Testis (tissue), 2 donors: ENCODE measurements at regions not wholly inside any gene's neighbourhood (a gene's known extent, or its start where the extent isn't known, plus 50 kb on each side); places are given as distances from the start of the nearest gene placed in this dataset.

Source experiments
- POLR2A ChIP-seq: fragments of 450-650 bp; IDR thresholded peaks from one replicate; pipeline ENCODE4 v1.6.1; 2017; ENCODE audit warnings: antibody characterized with exemption, mild to moderate bottlenecking, moderate library complexity
- TF ChIP-seq, protein P1 (sequence below), 3 experiments: fragments of 450-650 bp in 2 of 3; fragments of 200-600 bp in 1 of 3; sonication (generic) in 1 of 3; IDR thresholded peaks; one replicate each; pipeline ENCODE4 v1.5.1; 2016 to 2019; ENCODE audit warnings: antibody characterized with exemption in 3 of 3, mild to moderate bottlenecking in 2 of 3, moderate library complexity in 1 of 3

- TF ChIP-seq, protein P1, sequence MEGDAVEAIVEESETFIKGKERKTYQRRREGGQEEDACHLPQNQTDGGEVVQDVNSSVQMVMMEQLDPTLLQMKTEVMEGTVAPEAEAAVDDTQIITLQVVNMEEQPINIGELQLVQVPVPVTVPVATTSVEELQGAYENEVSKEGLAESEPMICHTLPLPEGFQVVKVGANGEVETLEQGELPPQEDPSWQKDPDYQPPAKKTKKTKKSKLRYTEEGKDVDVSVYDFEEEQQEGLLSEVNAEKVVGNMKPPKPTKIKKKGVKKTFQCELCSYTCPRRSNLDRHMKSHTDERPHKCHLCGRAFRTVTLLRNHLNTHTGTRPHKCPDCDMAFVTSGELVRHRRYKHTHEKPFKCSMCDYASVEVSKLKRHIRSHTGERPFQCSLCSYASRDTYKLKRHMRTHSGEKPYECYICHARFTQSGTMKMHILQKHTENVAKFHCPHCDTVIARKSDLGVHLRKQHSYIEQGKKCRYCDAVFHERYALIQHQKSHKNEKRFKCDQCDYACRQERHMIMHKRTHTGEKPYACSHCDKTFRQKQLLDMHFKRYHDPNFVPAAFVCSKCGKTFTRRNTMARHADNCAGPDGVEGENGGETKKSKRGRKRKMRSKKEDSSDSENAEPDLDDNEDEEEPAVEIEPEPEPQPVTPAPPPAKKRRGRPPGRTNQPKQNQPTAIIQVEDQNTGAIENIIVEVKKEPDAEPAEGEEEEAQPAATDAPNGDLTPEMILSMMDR (IDR thresholded peaks at IDR 0.05) = no peak
- TF ChIP-seq POLR2A = no peak
Observed at GRCh38 chr14:39580696-39581095, 148.5 kb upstream of the FBXO33 start.
